ENCODE measurements at regions not wholly inside any gene's neighbourhood (a gene's known extent, or its start where the extent isn't known, plus 50 kb on each side); places are given as distances from the start of the nearest gene placed in this dataset.

DNA sequence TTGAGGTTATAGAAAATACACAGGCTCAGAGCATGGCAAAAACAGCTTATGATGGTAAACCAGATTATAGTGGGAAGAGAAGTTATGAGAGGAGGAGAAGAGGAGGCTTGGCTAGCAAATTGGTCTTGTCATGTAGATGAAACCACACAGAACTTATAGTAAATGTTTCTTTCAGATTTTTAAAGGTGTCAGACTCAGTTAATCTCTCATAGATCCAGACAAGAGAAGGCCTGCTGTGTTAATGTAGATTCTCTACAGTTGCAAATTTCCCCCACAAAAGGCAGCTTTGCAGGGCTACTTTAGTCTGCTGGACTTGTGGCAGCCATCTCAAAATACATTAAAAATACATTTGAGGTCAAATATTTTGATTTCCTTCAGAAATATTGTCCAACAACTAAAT lies 1731.7 kb downstream of the ARAP2 start:
- H3K4me3 ChIP-seq (ENCODE audit: low read length): no peak overlapping the region
- TF ChIP-seq, protein P1, sequence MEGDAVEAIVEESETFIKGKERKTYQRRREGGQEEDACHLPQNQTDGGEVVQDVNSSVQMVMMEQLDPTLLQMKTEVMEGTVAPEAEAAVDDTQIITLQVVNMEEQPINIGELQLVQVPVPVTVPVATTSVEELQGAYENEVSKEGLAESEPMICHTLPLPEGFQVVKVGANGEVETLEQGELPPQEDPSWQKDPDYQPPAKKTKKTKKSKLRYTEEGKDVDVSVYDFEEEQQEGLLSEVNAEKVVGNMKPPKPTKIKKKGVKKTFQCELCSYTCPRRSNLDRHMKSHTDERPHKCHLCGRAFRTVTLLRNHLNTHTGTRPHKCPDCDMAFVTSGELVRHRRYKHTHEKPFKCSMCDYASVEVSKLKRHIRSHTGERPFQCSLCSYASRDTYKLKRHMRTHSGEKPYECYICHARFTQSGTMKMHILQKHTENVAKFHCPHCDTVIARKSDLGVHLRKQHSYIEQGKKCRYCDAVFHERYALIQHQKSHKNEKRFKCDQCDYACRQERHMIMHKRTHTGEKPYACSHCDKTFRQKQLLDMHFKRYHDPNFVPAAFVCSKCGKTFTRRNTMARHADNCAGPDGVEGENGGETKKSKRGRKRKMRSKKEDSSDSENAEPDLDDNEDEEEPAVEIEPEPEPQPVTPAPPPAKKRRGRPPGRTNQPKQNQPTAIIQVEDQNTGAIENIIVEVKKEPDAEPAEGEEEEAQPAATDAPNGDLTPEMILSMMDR (conservative IDR thresholded peaks at IDR 0.05; ENCODE audit: low read length): no peak
- no peak for DNase-seq (ENCODE audit: low read depth)

DNA sequence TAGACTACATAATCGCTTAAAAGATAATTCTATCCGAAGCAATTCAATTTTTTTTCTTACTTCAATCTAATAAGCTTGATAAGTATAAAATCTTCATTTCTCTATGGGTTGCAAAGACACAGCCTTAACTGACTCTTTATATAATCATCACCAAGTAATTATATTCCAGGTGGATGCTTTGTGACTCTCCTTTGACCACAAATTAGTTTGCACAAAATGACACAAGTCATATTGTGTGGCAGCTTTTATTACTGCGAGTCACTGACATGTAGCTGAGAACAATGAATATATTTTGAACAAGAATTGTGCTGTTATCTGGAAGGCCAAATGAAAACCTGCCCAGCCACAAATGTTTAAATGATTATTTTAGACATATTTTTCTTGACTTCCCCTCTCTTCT lies 1727.8 kb downstream of the ARAP2 start:
- DNase-seq (ENCODE audit: low read depth): no peak
- TF ChIP-seq, protein P1 (conservative IDR thresholded peaks at IDR 0.05; ENCODE audit: low read length): no peak
- H3K4me3 ChIP-seq (ENCODE audit: low read length): no peak overlapping the region

DNA sequence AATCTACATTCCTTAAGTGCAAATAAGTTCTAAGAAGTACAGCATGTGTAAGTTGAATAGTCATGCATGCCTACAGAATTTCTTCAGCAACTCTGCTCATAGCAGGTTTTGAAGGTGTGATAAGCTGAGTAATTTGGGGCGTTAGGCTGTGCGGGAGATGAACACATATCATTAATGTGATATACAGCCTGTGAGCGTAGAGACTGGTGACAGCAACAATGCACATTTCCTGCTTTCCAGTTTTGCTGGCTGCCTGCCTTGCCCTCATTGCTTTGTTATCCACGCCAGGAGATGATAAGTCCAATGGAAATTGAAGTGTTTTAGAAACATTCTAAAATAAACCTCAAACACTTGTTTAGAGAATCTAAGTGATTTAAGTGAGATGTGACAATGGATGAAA lies 1709.4 kb downstream of the ARAP2 start:
- DNase-seq (ENCODE audit: low read depth): no peak
- TF ChIP-seq, protein P1 (conservative IDR thresholded peaks at IDR 0.05; ENCODE audit: low read length): no peak
- H3K4me3 ChIP-seq (ENCODE audit: low read length): no peak overlapping the region

DNA sequence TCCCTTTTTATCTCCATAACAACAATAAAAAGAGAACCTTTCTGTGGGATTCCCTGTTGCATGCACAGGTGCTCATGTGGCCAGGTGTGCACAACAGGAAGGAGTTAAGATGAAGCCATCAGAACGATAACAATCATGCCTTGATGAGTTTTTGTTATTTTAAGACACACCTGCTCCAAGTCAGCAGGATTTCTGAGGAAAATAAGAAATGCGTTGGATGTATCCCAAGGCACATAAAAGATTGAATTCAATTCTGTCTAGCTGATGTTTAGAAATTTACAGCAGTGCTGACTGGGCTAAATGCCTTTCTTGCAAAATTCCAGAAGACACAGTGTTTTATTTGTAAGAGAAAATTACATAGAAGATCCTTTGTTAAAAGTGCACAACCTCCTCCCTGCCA lies 1678.2 kb downstream of the ARAP2 start:
- no peak overlapping the region for H3K4me3 ChIP-seq (ENCODE audit: low read length)
- no peak for DNase-seq (ENCODE audit: low read depth)
- TF ChIP-seq, protein P1 (conservative IDR thresholded peaks at IDR 0.05; ENCODE audit: low read length): no peak

DNA sequence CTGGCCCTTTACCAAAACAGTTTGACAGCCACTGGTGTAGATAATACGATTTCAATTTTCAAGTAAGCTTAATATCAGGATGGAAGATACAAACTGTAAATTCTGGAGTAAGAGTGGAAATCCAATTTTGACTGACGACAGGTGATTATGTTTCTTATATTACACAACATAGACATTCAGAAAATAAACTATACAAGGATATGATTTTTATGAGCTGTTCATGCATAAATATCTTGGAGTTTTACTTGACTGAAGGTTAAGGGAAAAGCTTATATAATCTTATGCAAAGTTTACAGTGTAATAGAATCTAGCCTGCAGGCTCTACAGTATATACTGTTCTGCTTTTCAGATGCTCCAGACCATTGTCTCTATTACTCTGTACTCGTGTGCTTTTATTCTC lies 1672.3 kb downstream of the ARAP2 start:
- no peak for DNase-seq (ENCODE audit: low read depth)
- TF ChIP-seq, protein P1 (conservative IDR thresholded peaks at IDR 0.05; ENCODE audit: low read length): no peak
- H3K4me3 ChIP-seq (ENCODE audit: low read length): no peak overlapping the region

DNA sequence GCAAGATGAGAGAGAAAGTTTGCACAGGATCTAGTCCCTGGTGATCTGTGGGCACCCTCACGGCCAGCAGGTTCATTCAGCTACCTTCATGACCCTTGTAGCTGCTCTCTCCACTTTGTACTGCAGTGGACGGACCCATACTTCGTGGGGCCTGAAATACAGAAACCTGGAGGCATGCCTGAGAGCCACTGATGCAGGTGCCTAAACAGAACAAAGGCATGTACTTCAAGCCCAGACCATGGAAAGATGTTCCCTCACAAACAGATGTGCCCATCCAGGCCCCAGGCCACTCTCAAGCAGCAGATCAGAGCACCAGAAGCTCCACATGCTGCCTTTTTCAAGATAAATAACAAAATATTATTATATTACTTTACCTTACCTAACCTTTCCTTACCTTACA lies 1629.0 kb downstream of the ARAP2 start:
- no peak overlapping the region for H3K4me3 ChIP-seq (ENCODE audit: low read length)
- TF ChIP-seq, protein P1 (conservative IDR thresholded peaks at IDR 0.05; ENCODE audit: low read length): no peak

DNA sequence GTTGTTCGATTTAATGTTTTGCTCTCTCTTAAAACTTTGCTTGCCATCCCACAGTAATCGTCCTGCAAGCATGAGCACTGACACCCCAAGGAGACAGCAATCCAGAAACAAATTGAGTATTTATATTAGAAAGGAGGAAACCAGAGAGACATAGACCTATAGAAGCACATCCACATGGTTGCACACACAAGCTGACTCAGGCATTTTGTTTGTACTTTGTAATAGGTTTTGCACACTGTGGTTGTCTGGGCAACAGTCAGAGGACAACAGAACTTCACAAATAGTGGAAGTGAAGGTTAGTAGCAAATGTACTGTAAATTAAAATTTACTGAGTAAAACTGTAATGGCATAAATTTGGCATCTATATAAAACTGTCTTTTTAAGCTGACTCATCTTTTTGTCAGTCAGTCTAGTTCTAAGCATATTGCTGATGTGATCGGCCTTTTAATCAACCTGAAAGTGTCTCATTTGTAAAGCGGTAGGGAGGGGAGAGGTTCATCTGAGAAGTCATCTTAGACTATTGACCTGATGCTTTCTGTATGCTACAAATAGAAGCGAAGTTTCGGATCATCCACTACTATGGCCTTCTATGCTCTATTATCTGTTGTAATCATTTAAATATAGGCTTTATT lies 1624.7 kb downstream of the ARAP2 start:
- H3K4me3 ChIP-seq (ENCODE audit: low read length): no peak overlapping the region
- DNase-seq (ENCODE audit: low read depth): no peak
- TF ChIP-seq, protein P1 (conservative IDR thresholded peaks at IDR 0.05; ENCODE audit: low read length): no peak

More for the DNA sequence above, 1629.0 kb downstream of the ARAP2 start:
- DNase-seq (ENCODE audit: low read depth): no peak
